ENCODE measurements at regions not wholly inside any gene's neighbourhood (a gene's known extent, or its start where the extent isn't known, plus 50 kb on each side); places are given as distances from the start of the nearest gene placed in this dataset.

- TF ChIP-seq POLR2AphosphoS5 (IDR thresholded peaks at IDR 0.05; ENCODE audit: low read depth, low read length) (no peak), POLR2A (IDR thresholded peaks at IDR 0.05; ENCODE audit: low read depth, low read length) (no peak), TAF1 (IDR thresholded peaks at IDR 0.05; ENCODE audit: low read depth, low read length) (no peak), POU2F2 (IDR thresholded peaks at IDR 0.05; ENCODE audit: low read depth, low read length) (no peak)
Observed at GRCh38 chr2:139155991-139156390, 375.8 kb upstream of the NXPH2 start.

Measured in GM12891 (cell line).